Heart left ventricle (tissue), 16 donors: ENCODE measurements at regions not wholly inside any gene's neighbourhood (a gene's known extent, or its start where the extent isn't known, plus 50 kb on each side); places are given as distances from the start of the nearest gene placed in this dataset.
A peak's percentile ranks its signal among the peaks of the same experiment; 100 is the strongest.

Experiments
- ATAC-seq, 4 donors: fragments of 200-7000 bp; cut with Tn5 transposase; one replicate each; pipeline ENCODE4 v1.9.1; 2020 to 2022; ENCODE audit warnings: moderate library complexity in 4 of 4, mild to moderate bottlenecking in 3 of 4, moderate number of reproducible peaks in 1 of 4
- DNase-seq, 5 donors: peaks; one replicate each; pipeline ENCODE4 v3.0.0-alpha.2; 2020
- H3K27ac ChIP-seq, 12 donors: fragments of 200-600 bp; sonication (generic) in 4 of 12; one replicate each; pipeline versions ENCODE4 v1.5.0 to v1.8.0; 2016 to 2022; ENCODE audit warnings: mild to moderate bottlenecking in 2 of 12
- H3K27me3 ChIP-seq, 9 donors: fragments of 200-600 bp; sonication (generic) in 2 of 9; one replicate each; pipeline versions ENCODE4 v1.5.1 to v1.8.0; 2016 to 2022; ENCODE audit warnings: mild to moderate bottlenecking in 3 of 9
- H3K36me3 ChIP-seq, 9 donors: fragments of 200-600 bp; sonication (generic) in 2 of 9; one replicate each; pipeline versions ENCODE4 v1.5.0 to v1.8.0; 2018 to 2022; ENCODE audit warnings: mild to moderate bottlenecking in 2 of 9
- H3K4me1 ChIP-seq, 12 donors: fragments of 200-600 bp; sonication (generic) in 4 of 12; one replicate each; pipeline versions ENCODE4 v1.5.0 to v1.8.0; 2016 to 2022; ENCODE audit warnings: mild to moderate bottlenecking in 3 of 12
- H3K4me3 ChIP-seq, 12 donors: fragments of 200-600 bp; sonication (generic) in 4 of 12; one replicate each; pipeline versions ENCODE4 v1.5.0 to v1.8.0; 2017 to 2022; ENCODE audit warnings: mild to moderate bottlenecking in 9 of 12, moderate library complexity in 4 of 12
- H3K9me3 ChIP-seq, 12 donors: fragments of 200-600 bp; sonication (generic) in 4 of 12; one replicate each; pipeline versions ENCODE4 v1.5.0 to v1.8.0; 2016 to 2022; ENCODE audit warnings: mild to moderate bottlenecking in 1 of 12
- CTCF ChIP-seq, 12 donors: fragments of 200-600 bp; sonication (generic) in 4 of 12; IDR thresholded peaks; one replicate each; pipeline versions ENCODE4 v1.5.0 to v1.8.0; 2018 to 2022; ENCODE audit warnings: antibody characterized with exemption in 12 of 12, mild to moderate bottlenecking in 5 of 12
- POLR2A ChIP-seq, 2 donors: fragments of 450-650 bp; IDR thresholded peaks; one replicate each; pipeline ENCODE4 v1.6.1; 2017; ENCODE audit warnings: antibody characterized with exemption in 2 of 2, mild to moderate bottlenecking in 2 of 2, moderate library complexity in 2 of 2
- WGBS, 4 donors: extraction: QIAGEN DNeasy Blood & Tissue Kit in 2 of 4; methylation state at CpG; one replicate each; pipeline versions ENCODE4 v1.1.5 to v1.1.7; 2013 to 2018; 5-methylcytosine and 5-hydroxymethylcytosine counted together
- intact Hi-C, 10 donors: fragments of 100-400 bp; cut with DNase I; formaldehyde crosslinking; loops; one replicate each; pipeline versions ENCODE4 v1.11.1 to v1.14.2; 2022
- donor health status: ischemic (EF 13 %, LVEDD 7.1; RV severe dilation, severe dysfunction).
- donor health status: healthy with polysubstance abuse.
- donor health status: DM: no; HTN: yes; CAD: no.
- donor health status: DM: no; HTN: no; CAD: no.
- donor health status: ischemic (EF 25% LVEDD 6.9; RV normal size, moderate dysfunction).
- donor health status: ischemic (EF 25% LVEDD 5.7; RV mildly dilated, moderate dysfunction).
- donor health status: healthy.
- donor health status: DM: yes; HTN: yes; CAD: no.
- donor health status: ischemic (EF 35%, LVEDD 5.7; RV mildly dilated, moderate dysfunction).
- donor health status: nonischemic (EF 11% LVEDD 7.7; RV severe dilation, severe dysfunction).
- donor health status: DM: yes; HTN: yes; CAD: no.
- donor health status: PGD.
- donor health status: ischemic (EF 29% LVEDD 5.4; RV normal size, mild dysfunction).
- donor health status: nonischemic (EF 23%, LVEDD 6.1; RV moderate dilation, normal function).

- ATAC-seq: no peak
These were observed 61.4 kb upstream of the ST8SIA2 start for GRCh38 chr15:92332125-92332899.

GRCh38 chr15:92333709-92334108 is 60.0 kb upstream of the ST8SIA2 start:
- DNase-seq: no peak

More at GRCh38 chr15:92332125-92332899, 61.4 kb upstream of the ST8SIA2 start:
- TF ChIP-seq POLR2A (IDR thresholded peaks at IDR 0.05) (no peak), CTCF (IDR thresholded peaks at IDR 0.05) (no peak)
- Histone ChIP-seq H3K4me3 (no peak overlapping the region), H3K27me3 (no peaks in the 10 kb centered on the region), H3K27ac (no peak overlapping the region), H3K36me3 (no peaks in the 10 kb centered on the region), H3K4me1 (no peaks in the 10 kb centered on the region), H3K9me3 (peaks cover 0 to 10% (median 0%) of the 10 kb centered on the region in 12 donors)
- intact Hi-C loops: no loop called here
- no peak for DNase-seq
- WGBS, 4 donors: 81 to 87% (median 83%) methylated on average over 6 of the region's 6 CpGs

GRCh38 chr15:92336419-92336987 is 57.2 kb upstream of the ST8SIA2 start:
- ATAC-seq (peak in 3 of 4 donors; percentile 62 to 86 (median 63)), DNase-seq (peak in 4 of 5 donors; percentile 42 to 55 (median 45))
- Histone ChIP-seq H3K27ac (no peak overlapping the region), H3K27me3 (no peaks in the 10 kb centered on the region), H3K36me3 (no peaks in the 10 kb centered on the region), H3K9me3 (peaks cover 0 to 10% (median 0%) of the 10 kb centered on the region in 12 donors), H3K4me3 (no peak overlapping the region), H3K4me1 (no peaks in the 10 kb centered on the region)
- TF ChIP-seq POLR2A (IDR thresholded peaks at IDR 0.05): no peak
- intact Hi-C loops: no loop called here
- WGBS, 4 donors: 33 to 80% (median 67%) methylated on average over 2 of the region's 2 CpGs

More at GRCh38 chr15:92333709-92334108, 60.0 kb upstream of the ST8SIA2 start:
- ATAC-seq: no peak
- no peaks in the 10 kb centered on the region for H3K4me1 ChIP-seq
- WGBS, 4 donors: 50 to 93% (median 72%) methylated on average over 2 of the region's 2 CpGs
- TF ChIP-seq CTCF (IDR thresholded peaks at IDR 0.05): no peak
- no peak for TF ChIP-seq POLR2A (IDR thresholded peaks at IDR 0.05)
- intact Hi-C loops: no loop called here
- no peaks in the 10 kb centered on the region for H3K27me3 ChIP-seq
- no peak overlapping the region for H3K27ac ChIP-seq
- H3K4me3 ChIP-seq: no peak overlapping the region
- H3K9me3 ChIP-seq: peaks cover 0 to 10% (median 0%) of the 10 kb centered on the region in 12 donors
- H3K36me3 ChIP-seq: no peaks in the 10 kb centered on the region

GRCh38 chr15:92339361-92339760 is 54.3 kb upstream of the ST8SIA2 start:
- TF ChIP-seq POLR2A (IDR thresholded peaks at IDR 0.05) (no peak), CTCF (IDR thresholded peaks at IDR 0.05) (no peak)
- H3K27me3 ChIP-seq: peaks cover 0 to 15% (median 0%) of the 10 kb centered on the region in 9 donors
- WGBS, 4 donors: 83 to 94% (median 85%) methylated on average over 3 of the region's 3 CpGs
- H3K36me3 ChIP-seq: no peaks in the 10 kb centered on the region
- peaks cover 0 to 12% (median 1%) of the 10 kb centered on the region in 12 donors for H3K4me1 ChIP-seq
- no peak overlapping the region for H3K4me3 ChIP-seq
- no peaks in the 10 kb centered on the region for H3K9me3 ChIP-seq
- ATAC-seq: no peak
- DNase-seq: no peak
- intact Hi-C loops: no loop called here
- no peak overlapping the region for H3K27ac ChIP-seq
